GM21737 (cell line): ENCODE measurements at regions not wholly inside any gene's neighbourhood (a gene's known extent, or its start where the extent isn't known, plus 50 kb on each side); places are given as distances from the start of the nearest gene placed in this dataset.

Experiments used
- ATAC-seq: cut with Tn5 transposase; IDR thresholded peaks from one replicate; pipeline ENCODE4 v1.9.1; 2021; ENCODE audit warnings: mild to moderate bottlenecking, moderate library complexity; ENCODE audit not compliant: unreplicated experiment

DNA sequence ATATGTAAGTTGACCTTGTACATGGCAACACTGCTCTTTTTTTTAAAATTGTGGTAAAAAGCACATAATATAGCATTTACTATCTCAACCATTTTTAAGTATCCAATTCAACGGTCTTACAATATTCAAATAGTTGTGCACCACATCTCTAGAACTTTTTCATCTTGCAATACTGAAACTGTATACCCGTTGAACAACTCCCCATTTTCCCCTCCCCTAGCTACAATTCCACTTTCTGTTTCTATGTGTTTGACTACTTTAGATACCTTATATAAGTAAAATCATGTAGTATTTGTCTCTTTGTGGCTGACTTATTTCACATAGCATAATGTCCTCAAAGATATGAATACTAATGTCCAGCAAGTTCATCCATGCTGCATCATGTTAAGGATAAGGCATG, 452.1 kb downstream of the TXNL1 start:
- ATAC-seq, result no peak

DNA sequence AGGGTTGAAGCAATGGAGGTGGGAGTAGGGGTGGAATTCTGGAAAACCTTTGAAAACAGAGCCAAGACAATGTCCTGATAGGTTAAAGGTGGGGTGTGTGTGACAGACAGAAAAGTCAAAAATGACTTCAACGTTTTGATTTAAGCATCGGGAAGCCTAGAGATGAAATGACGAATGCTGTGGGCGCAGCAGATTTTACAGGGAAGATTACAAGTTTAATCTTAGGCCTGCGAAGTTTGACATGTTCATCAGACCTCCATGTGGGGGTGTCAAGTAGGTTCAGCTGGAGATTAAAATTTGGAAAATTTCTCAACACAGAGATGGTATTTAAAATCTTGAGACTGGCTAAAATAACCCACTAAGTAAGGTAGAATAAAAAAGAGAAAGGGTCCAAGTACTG, 453.3 kb downstream of the TXNL1 start:
- no peak for ATAC-seq

GRCh38 chr18:56176751-56177150, 461.6 kb downstream of the TXNL1 start:
- no peak for ATAC-seq

GRCh38 chr18:56175330-56176001, 462.9 kb downstream of the TXNL1 start:
- no peak for ATAC-seq

GRCh38 chr18:56173542-56174220, 464.7 kb downstream of the TXNL1 start:
- no peak for ATAC-seq

DNA sequence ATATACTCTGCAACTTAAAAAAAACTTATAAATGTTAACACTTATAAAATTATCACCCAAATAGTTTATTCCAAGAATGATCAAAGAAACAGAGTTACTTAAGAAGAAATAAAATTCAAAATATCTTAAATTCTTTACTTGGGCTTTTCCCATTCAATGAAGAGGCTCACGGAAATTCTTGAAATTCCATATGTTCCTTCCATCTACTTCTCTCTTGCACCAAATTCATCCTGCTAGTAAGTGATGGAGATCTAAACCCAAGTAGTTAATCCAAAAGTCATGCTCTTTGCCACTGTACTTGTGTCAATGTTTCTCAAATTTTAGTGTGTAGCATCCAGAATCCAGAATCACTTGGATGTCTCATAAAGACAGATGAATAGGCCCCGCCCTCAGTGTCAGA, 465.9 kb downstream of the TXNL1 start:
- no peak for ATAC-seq

DNA sequence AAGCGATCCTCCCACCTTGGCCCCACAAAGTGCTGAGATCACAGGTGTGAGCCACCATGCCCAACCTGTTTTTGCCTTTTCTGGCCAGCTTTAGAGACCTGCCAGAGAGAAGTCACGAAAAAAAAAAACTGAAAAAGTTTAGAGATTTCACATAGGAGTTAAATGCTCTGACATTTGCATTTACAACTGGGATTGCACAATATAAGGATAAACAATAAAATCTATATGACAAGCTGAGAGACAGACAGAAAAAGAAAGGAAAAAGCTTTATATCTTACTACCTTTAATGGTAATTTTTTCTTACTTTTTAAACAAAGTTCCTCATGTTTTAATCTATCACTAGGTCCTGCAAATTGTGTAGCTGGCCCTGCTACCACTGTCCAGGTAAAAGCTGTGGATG, 466.5 kb downstream of the TXNL1 start:
- ATAC-seq, result no peak

- ATAC-seq, result no peak
Observed at GRCh38 chr18:56168049-56168781, 470.2 kb downstream of the TXNL1 start.

DNA sequence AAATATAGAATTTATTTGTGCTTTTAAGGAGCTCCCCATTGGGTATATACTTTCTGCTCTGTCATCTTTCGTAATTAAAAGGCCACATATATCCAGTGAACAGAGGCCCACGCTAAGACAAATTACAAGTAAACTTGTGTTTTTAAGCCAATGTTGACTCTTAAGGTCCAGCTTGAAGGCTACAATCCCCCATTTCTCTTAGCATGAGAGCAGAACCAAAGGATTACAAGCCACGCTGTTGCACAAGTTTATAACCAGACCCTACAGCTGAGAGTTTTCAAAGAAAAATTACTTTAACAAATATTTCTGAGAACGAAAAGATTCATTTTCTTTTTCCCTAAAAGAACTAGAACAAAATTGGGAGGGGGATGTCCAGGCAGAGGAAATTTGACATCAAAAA, 471.0 kb downstream of the TXNL1 start:
- ATAC-seq, result no peak

- ATAC-seq, result no peak
Observed at GRCh38 chr18:56166914-56167313, 471.5 kb downstream of the TXNL1 start.

DNA sequence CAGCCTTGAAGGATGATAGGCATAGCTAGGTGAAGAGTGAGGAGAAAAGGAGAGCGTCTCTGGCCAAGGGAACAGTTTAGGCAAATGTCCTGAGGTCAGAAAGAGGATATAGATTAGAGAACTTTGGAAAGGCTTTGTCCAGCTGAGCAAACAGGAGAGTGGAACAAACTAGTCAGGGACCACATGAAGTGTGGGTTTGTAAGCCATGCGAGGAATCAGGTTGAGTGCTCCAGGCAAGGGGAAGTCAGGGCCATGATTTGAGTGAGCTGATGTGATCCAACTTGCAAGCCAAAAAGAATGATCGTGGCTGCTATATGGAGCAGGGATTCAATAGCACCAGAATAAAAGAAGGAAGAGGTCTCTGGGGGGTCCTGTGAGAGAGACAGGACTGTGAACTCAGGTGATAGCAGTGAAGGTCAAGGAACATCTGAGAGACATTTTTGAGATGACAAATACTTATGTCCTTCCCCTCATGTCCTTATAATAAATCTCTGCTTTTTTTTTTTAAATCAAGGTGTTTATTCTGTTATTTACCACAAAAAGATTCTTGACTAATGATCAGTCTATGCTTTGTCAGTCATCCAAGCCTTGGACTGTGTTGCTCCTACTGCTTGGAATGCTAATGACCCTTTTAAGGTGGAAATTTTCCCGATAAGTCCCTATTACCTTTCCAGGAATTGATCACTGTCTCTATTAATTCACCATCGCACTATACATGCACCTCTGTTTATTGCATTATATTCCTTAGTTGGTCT, 472.6 kb downstream of the TXNL1 start:
- ATAC-seq, result no peak

- ATAC-seq, result no peak
Observed at GRCh38 chr18:56162311-56163265, 475.8 kb downstream of the TXNL1 start.

DNA sequence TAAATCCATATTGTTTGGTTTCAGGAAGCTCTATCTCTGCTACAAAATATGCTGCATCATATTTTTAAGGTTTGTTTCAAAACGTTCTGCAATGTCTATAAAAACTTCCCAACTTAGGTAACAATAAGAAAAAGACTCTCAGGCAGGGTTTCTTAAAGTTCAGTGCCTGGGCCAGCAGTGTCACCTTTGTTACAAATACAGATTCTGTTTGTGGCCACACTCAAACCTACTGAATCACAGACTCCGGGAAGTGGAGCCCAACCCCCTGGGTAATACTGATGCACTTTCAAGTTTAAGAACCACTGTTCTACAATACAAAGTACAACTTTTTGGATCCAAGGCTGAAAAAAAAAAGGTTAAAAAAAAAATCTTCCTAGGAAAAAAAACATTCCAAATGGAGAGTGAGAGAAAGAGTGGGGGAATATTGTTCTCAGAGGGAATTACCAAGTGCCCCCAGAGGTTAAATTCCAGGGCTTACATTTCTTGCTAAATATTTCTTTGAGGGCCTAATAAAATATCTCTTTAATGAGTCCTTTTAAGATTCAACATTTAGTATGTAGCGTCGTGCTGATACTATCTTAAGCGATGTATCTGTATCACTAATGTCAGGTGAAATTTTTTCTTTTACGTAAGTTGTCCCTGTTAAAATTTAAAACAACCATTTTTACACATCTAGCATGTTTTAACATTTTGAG, 476.7 kb downstream of the TXNL1 start:
- no peak for ATAC-seq

GRCh38 chr18:56158676-56159075, 479.7 kb downstream of the TXNL1 start:
- no peak for ATAC-seq

- no peak for ATAC-seq
Observed at GRCh38 chr18:56157541-56157940, 480.9 kb downstream of the TXNL1 start.

DNA sequence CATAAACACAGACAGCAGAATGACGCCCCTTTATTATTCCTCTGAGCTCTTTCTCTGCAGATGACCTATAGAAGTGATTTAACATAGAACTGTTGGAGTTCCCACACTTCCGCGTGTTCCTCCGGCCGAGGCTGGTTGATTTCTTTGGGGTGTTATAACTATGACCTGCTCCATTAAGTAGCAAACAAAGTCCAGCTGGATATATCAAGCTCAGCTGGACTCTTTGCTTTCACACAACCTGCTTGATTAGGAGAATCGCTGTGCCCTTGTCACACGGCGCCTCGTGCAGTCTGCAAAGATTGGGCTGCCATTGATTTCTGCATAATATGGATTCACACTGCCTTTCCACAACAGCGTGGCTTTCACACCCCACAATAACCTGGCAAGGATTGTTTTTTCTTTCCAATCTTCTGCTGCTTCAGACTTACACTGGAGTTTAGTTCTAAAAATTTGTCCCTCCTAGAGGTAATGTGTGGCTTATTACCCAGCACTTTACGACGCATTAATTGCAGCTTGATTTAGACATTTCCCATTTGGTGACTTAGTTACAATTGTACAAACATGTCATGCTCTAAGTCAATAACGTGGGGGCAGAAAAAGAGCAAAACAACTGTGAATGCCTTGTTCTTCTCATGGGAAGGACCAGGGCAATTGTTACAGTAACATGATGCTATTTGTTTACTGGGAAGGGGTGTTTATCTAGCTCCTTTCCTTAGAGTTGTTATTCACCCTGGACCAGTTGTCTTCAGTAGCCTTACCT, 485.7 kb downstream of the TXNL1 start:
- no peak for ATAC-seq

- ATAC-seq, result no peak
Observed at GRCh38 chr18:56148373-56148772, 490.0 kb downstream of the TXNL1 start.

DNA sequence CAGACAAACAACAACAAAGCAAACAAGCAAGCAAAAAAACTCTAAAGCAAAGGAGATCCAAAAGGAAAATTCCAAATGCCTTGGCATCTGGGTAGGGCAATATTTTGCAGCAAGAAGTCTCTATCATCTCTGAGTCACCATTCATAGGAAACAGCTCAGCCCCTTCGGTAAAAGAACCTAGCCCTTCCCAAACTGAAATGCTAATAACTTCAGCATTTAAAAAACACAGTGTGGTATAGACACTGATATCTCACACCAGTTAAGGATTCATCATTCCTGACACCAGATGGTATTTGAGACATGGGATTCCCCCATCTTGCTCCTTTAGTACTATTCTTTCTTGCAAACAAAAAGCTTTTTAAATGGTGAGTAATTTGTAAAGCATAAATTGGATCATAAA, 491.8 kb downstream of the TXNL1 start:
- ATAC-seq, result no peak

DNA sequence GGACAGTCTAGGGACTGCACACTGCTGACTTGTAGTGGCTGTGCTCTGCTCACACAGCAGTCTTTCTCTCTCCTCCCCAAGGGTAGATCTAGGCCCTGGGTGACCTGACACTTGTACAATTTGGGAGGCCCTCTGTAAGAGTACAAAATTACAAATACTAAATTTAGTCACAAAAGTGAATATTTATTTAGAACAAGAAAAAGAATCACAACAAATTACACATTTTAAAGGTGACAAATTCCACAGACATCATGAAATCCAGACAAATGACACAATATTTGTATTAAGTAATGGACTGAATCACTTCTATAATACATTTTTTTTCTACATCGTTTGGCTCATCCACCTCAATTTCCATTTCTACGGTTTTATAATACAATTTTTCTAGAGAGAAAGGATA, 496.4 kb downstream of the TXNL1 start:
- ATAC-seq, result no peak
